ENCODE measurements at regions not wholly inside any gene's neighbourhood (a gene's known extent, or its start where the extent isn't known, plus 50 kb on each side); places are given as distances from the start of the nearest gene placed in this dataset.

DNA sequence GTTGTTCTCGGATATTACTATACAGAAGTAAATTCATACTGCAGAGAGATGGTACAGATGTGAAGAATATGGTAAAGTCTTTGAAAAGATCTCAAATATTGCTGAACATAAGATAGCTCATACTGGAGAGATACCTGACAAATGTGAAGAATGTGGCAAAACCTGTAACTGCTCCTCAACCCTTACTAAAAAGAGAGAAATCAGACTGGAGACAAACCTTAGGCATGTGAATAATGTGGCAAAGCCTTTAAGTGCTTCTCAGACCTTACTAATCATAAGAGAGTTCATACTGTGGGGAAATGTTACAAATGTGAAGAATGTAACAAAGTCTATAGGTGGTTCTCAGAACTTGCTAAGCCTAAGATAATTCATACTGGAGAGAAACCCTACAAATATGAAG, 986.0 kb upstream of the TSPY4 start:
- no peak for DNase-seq (ENCODE audit: low spot score)
- TF ChIP-seq, protein P1, sequence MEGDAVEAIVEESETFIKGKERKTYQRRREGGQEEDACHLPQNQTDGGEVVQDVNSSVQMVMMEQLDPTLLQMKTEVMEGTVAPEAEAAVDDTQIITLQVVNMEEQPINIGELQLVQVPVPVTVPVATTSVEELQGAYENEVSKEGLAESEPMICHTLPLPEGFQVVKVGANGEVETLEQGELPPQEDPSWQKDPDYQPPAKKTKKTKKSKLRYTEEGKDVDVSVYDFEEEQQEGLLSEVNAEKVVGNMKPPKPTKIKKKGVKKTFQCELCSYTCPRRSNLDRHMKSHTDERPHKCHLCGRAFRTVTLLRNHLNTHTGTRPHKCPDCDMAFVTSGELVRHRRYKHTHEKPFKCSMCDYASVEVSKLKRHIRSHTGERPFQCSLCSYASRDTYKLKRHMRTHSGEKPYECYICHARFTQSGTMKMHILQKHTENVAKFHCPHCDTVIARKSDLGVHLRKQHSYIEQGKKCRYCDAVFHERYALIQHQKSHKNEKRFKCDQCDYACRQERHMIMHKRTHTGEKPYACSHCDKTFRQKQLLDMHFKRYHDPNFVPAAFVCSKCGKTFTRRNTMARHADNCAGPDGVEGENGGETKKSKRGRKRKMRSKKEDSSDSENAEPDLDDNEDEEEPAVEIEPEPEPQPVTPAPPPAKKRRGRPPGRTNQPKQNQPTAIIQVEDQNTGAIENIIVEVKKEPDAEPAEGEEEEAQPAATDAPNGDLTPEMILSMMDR (IDR thresholded peaks at IDR 0.05; ENCODE audit: extremely low read depth, missing control alignments), result no peak

DNA sequence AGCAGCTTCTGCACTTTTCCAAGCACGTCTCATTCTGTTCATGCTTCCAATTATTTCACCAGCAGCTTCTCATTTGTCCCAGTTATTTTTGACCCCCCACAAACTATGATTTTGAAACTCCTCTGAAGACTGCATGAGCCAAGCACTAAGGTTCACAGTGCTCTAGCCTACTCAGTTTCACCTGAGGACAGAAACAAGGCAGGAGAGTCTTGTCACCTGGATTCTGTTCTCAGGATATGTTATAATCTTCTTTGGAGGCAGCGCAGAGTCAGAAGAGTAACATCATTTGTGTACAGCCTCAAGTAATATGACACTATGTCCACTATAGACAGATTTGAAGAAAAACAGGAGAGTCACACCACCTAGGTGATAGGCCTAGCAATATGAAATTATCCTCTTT, 985.1 kb upstream of the TSPY4 start:
- TF ChIP-seq, protein P1 (IDR thresholded peaks at IDR 0.05; ENCODE audit: extremely low read depth, missing control alignments), result no peak
- DNase-seq (ENCODE audit: low spot score), result no peak

DNA sequence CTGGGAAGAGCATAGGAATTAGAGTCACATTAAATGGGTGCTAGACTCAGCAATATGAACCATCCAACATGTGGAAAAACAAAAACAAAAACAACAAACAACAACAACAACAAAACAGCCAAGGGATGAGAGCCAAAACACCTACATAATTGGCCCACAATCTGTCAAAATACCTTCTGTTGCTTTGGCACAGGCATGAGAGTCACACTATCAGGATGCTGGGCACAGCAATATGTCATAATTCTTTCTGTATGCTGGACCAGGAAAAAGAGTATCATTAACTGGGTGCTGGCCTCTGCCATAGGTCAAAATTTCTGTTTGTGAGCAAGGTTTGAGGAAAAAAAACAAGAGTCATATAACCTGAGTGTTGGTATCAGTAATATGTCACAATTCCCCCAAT, 979.1 kb upstream of the TSPY4 start:
- TF ChIP-seq, protein P1 (IDR thresholded peaks at IDR 0.05; ENCODE audit: extremely low read depth, missing control alignments), result no peak
- no peak for DNase-seq (ENCODE audit: low spot score)

DNA sequence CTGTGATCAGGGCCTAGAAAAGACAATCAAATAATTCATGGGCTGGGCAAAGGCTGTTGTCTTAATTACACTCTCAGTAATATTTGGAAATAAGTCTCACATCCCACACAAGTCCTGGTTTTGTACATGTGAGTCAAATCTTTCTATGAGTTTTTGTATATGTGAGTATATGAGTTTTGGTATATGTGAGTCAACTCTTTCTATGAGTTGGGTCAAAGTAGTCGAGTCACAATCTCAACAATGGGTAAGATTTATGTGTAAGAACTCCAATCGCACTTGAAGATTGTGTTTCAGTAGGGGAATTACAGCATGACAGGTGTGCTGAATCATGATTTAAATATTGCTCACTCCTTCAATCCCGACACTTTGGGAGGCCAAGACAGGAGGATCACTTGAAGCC, 975.5 kb upstream of the TSPY4 start:
- TF ChIP-seq, protein P1 (IDR thresholded peaks at IDR 0.05; ENCODE audit: extremely low read depth, missing control alignments), result no peak
- no peak for DNase-seq (ENCODE audit: low spot score)

DNA sequence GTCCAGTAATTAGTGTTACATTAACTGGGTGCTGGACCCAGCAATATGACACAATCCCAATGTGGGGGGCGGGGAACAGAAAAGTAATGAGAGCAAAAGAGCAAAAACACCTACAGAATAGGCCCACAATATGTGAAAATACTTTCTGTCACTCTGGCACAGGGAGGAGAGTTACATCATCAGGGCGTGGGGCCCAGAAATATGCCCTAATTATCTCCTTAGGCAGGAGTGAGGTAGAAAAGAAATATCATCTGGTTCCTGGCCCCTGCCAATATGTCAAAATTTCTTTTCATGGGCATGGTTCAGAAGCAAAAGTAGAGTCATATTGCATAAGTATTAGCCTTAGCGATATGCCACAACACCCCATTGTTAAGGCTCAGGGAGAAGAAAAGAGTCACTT, 959.8 kb upstream of the TSPY4 start:
- DNase-seq (ENCODE audit: low spot score), result no peak
- TF ChIP-seq, protein P1 (IDR thresholded peaks at IDR 0.05; ENCODE audit: extremely low read depth, missing control alignments), result no peak

DNA sequence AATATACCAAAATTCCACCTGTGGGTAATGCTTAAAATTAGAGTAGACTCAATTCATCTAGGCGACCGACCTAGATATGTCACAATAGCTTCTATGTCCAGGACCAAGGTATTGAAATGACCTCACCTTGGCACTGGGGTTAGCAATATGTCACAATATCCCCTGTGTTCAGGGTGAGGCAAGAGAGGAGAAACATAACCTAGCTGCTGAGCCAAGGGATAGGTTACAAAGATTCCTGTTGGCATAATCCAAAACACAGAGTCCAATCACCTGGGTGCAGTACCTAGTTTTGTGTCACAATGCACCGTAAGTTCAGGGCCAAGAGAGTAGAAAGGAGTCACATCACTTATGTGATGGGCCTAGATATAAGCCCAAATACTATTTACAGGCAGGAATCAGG, 957.5 kb upstream of the TSPY4 start:
- TF ChIP-seq, protein P1 (IDR thresholded peaks at IDR 0.05; ENCODE audit: extremely low read depth, missing control alignments), result no peak
- no peak for DNase-seq (ENCODE audit: low spot score)

DNA sequence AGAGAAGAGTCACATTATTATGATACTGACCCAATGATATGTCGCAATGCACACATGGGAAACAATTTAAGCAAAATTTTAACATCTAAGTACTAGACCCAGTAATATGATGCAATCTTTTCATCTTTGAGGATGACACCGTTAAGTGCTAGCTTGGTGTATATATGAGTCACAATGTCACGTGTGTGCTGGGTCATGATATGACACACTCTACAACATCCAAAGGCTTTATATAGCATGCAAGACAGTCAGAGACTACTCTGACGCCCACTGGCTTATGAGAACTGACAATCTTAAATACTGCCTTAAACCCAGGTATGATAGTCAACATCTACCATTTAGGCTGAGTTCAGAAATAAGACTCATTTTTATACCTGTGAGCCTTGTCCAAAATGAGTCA, 955.8 kb upstream of the TSPY4 start:
- no peak for DNase-seq (ENCODE audit: low spot score)
- TF ChIP-seq, protein P1 (IDR thresholded peaks at IDR 0.05; ENCODE audit: extremely low read depth, missing control alignments), result no peak
